ENCODE measurements at regions not wholly inside any gene's neighbourhood (a gene's known extent, or its start where the extent isn't known, plus 50 kb on each side); places are given as distances from the start of the nearest gene placed in this dataset.

- CTCF ChIA-PET: no interaction called here
- POLR2A ChIA-PET: no interaction called here
Measured at GRCh38 chr15:61684749-61685467, 375.3 kb downstream of the VPS13C start.

- ChIA-PET CTCF (no interaction called here), POLR2A (no interaction called here)
Measured at GRCh38 chr15:61682891-61683735, 377.1 kb downstream of the VPS13C start.

DNA sequence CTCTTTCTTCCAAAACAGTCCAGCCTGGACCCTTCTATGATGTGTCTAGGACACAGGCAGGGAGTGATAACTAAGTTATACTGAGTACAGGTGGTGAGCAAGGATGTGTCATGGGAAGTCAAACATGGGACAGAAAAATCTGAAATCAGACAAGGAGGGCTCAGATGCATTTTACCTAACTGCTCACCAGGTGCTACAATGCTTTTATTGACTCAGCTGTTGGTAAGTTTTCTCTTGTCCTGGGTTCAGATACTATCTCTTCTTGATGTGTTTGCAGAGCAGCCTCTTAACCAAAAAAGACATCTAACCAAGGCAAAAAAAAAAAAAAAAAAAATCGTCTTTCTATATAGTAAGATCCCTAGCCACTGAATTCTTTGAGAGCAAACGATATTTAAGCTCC is 378.6 kb downstream of the VPS13C start:
- POLR2A ChIA-PET: no interaction called here
- CTCF ChIA-PET: no interaction called here

GRCh38 chr15:61681038-61681418 is 379.2 kb downstream of the VPS13C start:
- POLR2A ChIA-PET: no interaction called here
- CTCF ChIA-PET: no interaction called here

GRCh38 chr15:61680260-61681037 is 379.8 kb downstream of the VPS13C start:
- ChIA-PET POLR2A (no interaction called here), CTCF (no interaction called here)

DNA sequence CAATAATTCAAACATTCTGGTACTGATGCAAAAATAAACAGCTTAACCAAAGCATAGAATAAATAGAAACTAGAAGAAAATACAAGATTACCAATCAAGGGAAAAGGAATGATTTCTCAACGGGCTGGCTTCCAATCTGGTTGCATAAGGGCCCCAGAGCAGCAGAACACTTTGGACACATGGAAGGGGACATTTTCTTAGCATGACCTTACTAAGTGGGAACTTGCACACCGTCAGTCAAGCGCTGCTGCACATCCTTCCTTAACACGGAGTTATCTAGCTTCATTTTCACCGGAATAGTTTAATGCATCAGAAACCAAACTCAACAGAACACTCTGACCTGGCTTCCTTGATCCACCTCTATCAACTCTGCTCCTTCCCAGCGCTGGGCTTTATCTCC is 388.5 kb downstream of the VPS13C start:
- ChIA-PET CTCF (no interaction called here), POLR2A (no interaction called here)

DNA sequence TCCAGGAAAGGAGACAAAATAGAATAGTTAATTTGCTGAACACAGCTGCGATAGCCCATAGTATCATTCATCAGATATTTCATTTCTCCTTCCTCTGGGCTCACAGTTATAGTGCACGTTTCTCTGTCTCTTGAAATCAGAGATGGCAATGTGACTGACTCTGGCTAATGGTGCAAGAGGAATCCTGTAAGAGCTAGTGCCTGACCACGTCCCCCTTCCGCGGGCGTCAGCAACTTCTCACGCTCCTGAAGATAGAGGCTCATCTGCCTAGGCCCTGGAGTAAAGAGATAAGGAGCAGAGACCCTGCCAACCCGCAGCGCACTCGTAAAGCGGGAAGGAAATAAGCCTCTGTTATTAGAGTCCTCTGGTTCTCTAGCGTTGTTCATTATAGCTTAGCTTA is 391.8 kb downstream of the VPS13C start:
- ChIA-PET POLR2A (no interaction called here), CTCF (no interaction called here)

- ChIA-PET CTCF (no interaction called here), POLR2A (no interaction called here)
Measured at GRCh38 chr15:61661791-61662190, 398.5 kb downstream of the VPS13C start.

DNA sequence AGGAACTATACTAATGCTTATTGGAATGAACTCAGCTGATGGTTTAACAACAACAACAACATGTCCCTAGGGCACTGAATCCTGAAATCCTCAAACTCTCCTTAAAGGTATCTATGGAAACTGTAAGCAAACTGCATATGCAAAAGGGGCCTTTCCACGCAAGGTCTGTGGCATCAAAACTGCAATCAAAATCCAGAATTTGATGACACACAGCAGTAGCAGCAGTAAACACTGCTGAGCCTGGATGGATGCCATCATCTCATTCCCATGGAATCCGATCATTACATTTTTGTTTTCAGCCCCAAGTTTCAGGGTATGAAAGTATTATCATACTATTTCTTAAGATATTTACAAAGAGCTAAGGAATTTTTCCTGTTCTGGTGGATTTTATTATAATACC is 399.7 kb downstream of the VPS13C start:
- CTCF ChIA-PET: no interaction called here
- POLR2A ChIA-PET: no interaction called here

- CTCF ChIA-PET: no interaction called here
- POLR2A ChIA-PET: no interaction called here
Measured at GRCh38 chr15:61659566-61660190, 400.6 kb downstream of the VPS13C start.

DNA sequence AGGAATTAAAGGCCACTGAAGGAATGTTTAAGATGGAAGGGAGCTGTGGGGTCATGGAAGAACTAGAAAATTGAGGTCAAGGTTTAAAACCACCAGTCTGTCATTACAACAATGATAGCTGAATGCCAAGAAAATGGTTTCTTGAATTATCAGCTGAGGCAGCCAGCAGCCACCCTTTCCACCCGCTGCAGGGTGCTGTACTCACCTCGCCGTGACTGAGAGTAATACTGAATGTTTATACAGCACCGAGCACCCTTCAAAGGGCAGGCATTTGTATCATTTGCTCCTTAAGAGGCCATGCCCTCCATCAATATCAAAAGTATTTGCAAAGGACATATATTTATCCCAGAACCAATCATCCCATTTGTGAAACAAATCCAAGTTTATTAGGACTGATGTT is 402.8 kb downstream of the VPS13C start:
- CTCF ChIA-PET: no interaction called here
- POLR2A ChIA-PET: no interaction called here

GRCh38 chr15:61656391-61656790 is 403.9 kb downstream of the VPS13C start:
- POLR2A ChIA-PET: no interaction called here
- CTCF ChIA-PET: no interaction called here

GRCh38 chr15:61655881-61656280 is 404.4 kb downstream of the VPS13C start:
- POLR2A ChIA-PET: no interaction called here
- CTCF ChIA-PET: no interaction called here

- ChIA-PET CTCF (no interaction called here), POLR2A (no interaction called here)
Measured at GRCh38 chr15:61654918-61655317, 405.3 kb downstream of the VPS13C start.

DNA sequence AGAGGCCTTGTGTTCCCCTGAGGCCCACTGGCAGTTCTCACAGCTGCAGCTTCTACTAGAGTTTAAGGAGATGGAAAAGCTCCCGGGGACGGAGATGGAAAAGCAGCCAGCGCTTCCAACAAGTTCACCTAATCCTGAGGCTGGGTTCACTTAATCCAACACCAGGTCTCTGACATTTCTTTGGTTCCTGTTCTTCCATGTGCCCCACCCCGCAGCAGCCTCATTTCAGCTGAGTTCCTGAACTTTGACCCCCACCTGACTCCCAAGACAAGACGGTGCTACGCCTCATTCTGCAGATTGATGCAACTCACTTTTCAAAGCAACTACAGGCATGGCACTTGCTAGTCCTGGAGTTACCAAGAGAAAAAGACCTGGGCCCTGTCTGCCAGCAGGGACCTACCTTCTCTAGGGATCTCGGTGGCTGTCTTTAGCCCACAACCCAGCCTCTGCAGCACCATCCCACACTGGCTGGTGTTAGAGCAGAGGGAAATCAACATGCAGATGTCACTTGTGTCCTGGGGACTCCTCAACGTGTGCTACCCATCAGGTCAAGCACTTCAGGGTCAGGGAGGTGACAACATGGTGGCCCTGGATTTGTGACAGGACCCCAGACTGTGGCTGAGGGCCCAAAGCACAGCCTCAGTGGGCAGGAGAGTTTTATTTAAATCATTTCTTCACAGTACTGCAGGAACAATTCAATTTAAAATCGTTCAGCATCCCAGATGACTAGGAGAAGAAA is 406.1 kb downstream of the VPS13C start:
- CTCF ChIA-PET: no interaction called here
- POLR2A ChIA-PET: no interaction called here

DNA sequence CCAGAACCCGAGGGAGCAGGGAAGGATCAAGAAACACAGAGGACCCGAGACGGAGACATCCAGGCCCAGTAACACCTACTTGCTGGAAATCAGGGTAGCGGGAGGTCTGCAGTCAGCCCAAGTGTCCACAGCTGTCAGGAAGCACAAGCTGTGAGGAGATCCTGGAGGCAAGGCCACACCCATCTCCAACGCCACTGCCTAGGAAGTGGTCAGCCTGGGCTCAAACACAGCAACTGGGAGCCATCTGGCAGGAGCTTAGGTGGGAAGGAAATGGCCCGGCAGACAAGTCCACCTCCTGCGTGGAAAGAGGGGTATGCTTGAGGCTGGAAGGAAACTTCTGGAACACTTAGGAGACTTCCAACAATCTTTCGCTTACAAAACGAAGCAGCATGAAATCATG is 407.1 kb downstream of the VPS13C start:
- CTCF ChIA-PET: no interaction called here
- POLR2A ChIA-PET: no interaction called here

DNA sequence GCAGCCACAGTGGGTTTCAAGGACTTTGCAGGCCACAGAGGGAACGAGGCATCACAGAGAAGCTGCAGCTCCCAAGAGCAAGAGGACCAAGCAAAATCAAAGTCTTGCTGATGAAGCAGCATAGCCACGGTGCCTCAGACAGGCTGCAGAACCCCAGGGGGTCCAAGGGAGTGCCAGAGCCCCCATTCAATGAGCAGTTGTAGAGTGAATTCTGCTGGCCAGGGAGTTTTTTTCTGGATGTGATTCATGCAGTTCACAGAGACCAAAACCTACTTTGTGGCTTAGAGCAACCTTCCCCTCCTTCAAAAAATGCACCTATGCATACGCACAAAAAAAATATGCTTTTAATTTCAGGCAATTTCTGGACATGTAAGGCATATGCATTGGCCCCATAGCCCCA is 409.0 kb downstream of the VPS13C start:
- CTCF ChIA-PET: no interaction called here
- POLR2A ChIA-PET: no interaction called here

GRCh38 chr15:61649046-61649445 is 411.2 kb downstream of the VPS13C start:
- ChIA-PET POLR2A (no interaction called here), CTCF (no interaction called here)

DNA sequence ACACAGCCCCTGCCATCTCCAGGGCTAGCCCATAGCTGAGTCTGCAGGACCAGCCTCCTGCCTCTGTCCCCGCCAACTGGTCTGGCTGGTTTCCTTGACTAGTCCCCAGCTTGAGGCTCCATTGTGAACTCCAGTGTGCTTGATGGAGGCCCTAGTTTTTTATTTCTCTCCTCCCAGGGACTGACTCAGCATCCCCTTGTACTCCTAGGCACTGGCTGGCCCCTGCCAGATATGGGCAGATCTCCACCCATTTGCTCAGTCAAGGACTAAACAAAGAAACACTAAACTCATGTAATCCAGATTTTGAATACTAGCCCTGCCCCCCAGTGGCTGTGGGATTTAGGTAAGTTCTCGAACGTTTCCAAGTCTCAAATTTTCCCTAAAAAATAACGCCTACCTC is 415.4 kb upstream of the RORA start:
- ChIA-PET POLR2A (no interaction called here), CTCF (no interaction called here)

- POLR2A ChIA-PET: no interaction called here
- CTCF ChIA-PET: no interaction called here
Measured at GRCh38 chr15:61641645-61642044, 412.5 kb upstream of the RORA start.
